SKM-1 (cell line): ENCODE measurements at regions not wholly inside any gene's neighbourhood (a gene's known extent, or its start where the extent isn't known, plus 50 kb on each side); places are given as distances from the start of the nearest gene placed in this dataset.
"Not testable (repeated sequence)": the region's sequence is repeated elsewhere in the genome, so short reads cannot be mapped to it uniquely, and the experiment has no call there.

ENCODE experiments used
- DNase-seq: peaks from one replicate; lab custom pipeline; 2025; ENCODE audit not compliant: unreplicated experiment; lab: John Stamatoyannopoulos, UW

DNA sequence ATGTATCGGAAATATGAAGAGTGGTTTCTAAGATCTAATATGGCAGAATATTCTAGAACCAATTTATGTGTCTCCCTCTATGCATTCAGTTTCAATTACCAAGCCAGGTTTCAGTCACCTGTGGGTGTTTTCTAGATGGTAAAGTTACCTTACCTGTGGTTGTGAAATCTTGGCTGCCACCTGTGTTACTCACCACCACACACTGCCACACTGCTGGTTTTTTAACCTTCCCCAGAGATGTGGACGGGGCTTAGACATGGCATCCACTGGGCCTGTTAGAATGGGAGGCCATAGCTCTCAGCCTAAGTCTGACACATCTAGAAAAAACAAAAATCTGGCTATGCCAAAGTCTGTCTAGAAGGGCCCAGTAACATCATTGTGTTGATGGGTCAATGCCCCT, 896.5 kb upstream of the PABPC4L start:
- DNase-seq, result no peak

- no peak for DNase-seq
Measured at GRCh38 chr4:135073389-135073788, 871.8 kb upstream of the PABPC4L start.

GRCh38 chr4:135072553-135072952, 871.0 kb upstream of the PABPC4L start:
- no peak for DNase-seq

DNA sequence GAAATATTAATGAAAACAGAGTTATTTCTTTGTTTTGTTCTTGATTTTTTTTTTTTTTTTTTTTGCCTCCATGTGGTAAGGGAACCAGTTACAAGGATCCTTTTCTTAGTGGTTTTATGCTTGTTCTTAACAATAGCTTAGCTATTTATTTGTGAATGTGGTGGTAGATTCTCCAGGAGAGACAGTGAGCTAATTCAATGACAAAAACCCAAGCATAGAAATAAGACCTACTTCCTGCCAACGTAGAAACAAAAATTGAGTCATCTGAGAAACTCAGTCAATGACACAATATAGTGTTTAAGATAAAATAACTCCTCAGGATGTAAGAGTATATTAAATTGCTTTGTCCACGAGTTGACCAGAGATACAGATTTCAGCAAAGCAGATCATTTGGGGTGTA, 863.8 kb upstream of the PABPC4L start:
- DNase-seq, result no peak

- no peak for DNase-seq
Measured at GRCh38 chr4:135050086-135050717, 848.6 kb upstream of the PABPC4L start.

GRCh38 chr4:135032670-135033069, 831.1 kb upstream of the PABPC4L start:
- DNase-seq, result no peak

DNA sequence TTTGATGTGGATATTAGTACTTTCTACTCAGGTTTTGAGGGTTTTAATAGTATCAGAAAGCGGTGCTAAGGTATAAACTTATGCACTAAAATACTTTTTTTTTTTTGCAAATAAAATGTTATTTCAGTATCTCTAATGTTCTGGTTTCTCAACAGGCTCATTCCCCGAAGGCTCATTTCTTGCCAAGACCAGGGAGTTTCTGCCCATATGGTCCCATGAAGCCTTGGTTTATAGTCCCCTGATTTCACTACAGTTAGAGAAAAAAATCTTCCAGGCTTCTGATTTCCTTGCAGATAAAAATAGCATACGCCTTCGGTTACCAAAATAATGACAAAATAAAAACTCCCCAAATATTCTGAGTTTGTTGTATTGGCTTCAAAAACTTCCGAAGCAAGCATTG, 814.2 kb upstream of the PABPC4L start:
- no peak for DNase-seq

GRCh38 chr4:135007400-135007799, 805.8 kb upstream of the PABPC4L start:
- DNase-seq, result no peak

DNA sequence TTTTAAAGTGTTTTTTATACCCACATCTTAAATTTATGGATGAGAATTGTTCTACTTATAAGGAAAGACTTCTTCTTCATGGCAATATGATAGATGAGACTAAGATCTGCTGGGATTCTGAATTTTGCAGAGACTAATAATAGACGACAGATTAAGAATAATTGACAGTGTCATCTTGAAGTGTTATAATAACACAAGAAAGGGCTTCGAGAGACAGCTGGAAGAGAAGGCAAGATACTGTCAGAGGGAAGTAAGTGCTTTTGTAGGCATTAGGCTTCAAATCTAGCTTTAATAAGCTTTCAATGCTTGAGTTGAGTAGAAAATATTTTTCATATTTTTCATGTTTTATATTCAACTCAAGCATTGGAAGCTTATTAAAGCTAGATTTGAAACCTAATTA, 797.6 kb upstream of the PABPC4L start:
- DNase-seq, result no peak

- DNase-seq, result no peak
Measured at GRCh38 chr4:134961963-134962362, 760.4 kb upstream of the PABPC4L start.

- no peak for DNase-seq
Measured at GRCh38 chr4:134958862-134959261, 757.3 kb upstream of the PABPC4L start.

DNA sequence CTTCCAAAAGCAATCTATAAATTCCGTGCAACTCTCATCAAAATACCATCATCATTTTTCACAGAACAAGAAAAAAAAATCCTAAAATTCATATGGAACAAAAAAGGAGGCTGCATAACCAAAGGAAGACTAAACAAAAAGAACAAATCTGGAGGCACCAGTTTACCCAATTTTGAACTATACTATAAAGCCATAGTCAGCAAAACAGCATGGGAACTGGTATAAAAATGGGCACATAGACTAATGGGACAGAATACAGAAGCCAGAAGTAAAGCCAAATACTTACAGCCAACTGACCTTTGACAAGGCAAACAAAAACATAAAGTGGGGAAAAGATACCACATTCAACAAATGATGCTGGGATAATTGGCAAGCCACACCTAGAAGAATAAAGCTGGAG, 753.5 kb upstream of the PABPC4L start:
- DNase-seq, result no peak

DNA sequence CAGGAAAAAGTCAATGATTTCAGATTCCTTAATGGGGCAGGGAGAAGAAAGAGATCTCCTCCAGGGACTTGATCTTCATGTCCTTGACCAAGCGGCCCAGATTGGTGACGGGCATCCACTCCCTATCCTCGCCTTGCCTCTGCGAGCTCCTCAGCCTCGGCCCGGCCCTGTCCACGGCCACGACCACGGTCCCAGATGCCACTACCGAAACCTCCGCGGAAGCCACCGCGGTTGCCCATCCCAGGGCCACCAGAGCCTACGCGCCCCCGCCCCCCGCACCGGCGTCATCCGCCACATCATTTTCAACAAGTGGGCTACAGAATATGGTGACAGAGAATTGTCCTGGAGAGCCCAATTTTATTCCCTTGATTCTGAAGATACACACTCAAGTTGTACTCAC, 751.2 kb upstream of the PABPC4L start:
- no peak for DNase-seq

DNA sequence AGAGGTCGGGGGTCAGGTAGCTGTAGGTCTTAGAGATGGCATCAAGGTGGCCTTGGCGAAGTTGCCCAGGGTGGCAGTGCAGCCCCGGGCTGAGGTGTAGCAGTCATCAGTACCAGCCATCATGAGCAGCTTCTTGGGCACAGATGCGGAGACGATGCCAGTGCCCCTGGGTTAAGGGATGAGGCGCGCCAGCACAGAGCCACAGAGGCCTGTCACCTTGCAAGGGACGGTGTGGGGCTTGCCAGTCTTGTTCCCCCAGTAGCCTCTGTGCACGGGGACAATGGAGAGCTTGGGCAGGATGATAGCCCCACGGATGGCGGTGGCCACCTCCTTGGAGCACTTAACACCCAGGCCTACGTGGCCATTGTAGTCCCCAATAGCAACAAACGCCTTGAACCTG, 750.7 kb upstream of the PABPC4L start:
- no peak for DNase-seq

DNA sequence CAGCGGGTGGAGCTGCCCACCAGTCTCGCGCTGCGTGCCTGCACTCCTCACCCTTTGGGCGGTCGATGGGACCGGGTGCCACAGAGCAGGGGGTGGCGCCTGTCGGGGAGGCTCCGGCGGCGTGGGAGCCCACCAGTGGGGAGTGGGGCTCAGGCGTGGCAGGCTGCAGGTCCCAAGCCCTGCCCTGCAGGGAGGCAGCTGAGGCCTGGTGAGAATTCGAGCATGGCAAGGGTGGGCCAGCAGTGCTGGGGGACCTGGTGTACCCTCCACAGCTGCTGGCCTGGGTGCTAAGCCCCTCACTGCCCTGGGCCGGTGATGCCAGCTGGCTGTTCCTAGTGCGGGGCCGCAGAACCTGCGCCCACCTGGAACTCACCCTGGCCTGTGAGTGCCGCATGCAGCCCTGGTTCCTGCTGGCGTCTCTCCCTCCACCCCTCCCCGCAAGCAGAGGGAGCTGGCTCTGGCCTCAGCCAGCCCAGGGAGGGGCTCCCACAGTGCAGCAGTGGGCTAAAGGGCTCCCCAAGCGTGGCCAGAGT, 746.6 kb upstream of the PABPC4L start:
- no peak for DNase-seq

DNA sequence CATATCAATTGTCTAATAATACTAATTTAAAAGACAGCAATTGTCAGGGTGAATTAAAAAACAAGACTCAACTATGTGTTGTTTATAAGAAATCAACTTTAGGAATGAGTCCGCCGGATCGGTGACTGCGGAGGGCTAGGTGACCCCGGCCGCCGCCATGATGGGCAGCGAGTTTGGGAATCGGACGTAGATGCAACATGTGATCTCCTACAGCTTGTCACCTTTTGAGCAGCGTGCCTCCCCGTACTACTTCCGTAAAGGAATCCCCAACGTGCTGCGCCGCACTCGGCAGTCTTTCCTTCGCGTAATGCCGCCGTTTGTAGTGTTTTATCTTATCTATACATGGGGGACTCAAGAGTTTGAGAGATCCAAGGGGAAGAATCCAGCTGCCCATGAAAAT, 742.5 kb upstream of the PABPC4L start:
- DNase-seq, result no peak

DNA sequence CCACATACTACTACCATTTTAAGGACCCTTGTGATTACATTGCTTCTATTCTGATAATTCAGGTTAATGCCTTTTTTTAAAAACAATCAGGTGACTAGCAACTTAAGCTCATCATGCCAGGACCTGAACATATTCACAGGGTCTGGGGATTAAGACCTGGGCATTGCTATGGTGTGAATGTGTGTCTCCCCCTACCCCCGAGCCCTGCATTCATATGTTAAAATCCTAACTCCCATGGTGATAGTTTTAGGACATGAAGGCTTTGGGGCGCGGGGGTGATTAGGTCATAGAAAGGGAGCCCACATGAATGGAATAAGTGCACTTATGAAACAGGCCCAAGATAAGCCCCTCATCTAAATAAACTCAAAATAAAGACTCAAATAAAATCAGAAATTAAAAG, 734.4 kb upstream of the PABPC4L start:
- DNase-seq, result no peak

DNA sequence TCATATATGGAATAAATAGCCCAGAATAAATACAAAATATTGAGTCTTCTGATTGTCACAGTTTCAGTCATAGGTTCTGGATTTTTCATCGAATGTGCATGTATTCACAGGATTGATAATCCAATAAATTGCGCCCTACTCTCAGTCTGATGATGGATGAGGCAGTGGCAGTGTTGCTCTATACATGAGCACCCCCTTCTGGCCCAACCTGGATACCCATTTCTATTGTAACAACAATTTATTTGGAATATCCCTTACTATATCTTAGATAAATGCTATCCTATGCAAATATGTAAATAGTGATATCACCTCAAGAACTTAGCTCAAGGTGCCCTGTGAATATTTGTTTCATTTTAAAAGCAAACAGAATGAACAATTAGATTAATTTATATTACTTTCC, 733.7 kb upstream of the PABPC4L start:
- DNase-seq, result peak; percentile 16

- DNase-seq, result no peak
Measured at GRCh38 chr4:134934036-134934808, 732.6 kb upstream of the PABPC4L start.

GRCh38 chr4:134915355-134915754, 713.8 kb upstream of the PABPC4L start:
- no peak for DNase-seq

GRCh38 chr4:134914250-134914649, 712.7 kb upstream of the PABPC4L start:
- DNase-seq, result not testable (repeated sequence)

- no peak for DNase-seq
Measured at GRCh38 chr4:134911941-134912340, 710.4 kb upstream of the PABPC4L start.
